ENCODE measurements at regions not wholly inside any gene's neighbourhood (a gene's known extent, or its start where the extent isn't known, plus 50 kb on each side); places are given as distances from the start of the nearest gene placed in this dataset.

GRCh38 chr3:80994767-80995166, 766.7 kb downstream of the GBE1 start:
- TF ChIP-seq, protein P1, sequence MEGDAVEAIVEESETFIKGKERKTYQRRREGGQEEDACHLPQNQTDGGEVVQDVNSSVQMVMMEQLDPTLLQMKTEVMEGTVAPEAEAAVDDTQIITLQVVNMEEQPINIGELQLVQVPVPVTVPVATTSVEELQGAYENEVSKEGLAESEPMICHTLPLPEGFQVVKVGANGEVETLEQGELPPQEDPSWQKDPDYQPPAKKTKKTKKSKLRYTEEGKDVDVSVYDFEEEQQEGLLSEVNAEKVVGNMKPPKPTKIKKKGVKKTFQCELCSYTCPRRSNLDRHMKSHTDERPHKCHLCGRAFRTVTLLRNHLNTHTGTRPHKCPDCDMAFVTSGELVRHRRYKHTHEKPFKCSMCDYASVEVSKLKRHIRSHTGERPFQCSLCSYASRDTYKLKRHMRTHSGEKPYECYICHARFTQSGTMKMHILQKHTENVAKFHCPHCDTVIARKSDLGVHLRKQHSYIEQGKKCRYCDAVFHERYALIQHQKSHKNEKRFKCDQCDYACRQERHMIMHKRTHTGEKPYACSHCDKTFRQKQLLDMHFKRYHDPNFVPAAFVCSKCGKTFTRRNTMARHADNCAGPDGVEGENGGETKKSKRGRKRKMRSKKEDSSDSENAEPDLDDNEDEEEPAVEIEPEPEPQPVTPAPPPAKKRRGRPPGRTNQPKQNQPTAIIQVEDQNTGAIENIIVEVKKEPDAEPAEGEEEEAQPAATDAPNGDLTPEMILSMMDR (IDR thresholded peaks at IDR 0.05; ENCODE audit: insufficient read depth, low read length, severe bottlenecking) = no peak
- DNase-seq (ENCODE audit: low read depth) = no peak
- H3K4me3 ChIP-seq (ENCODE audit: low read depth, low read length) = no peak overlapping the region
- no peak for FAIRE-seq
- H3K36me3 ChIP-seq (ENCODE audit: control insufficient read depth, insufficient read depth, low read length) = no peaks in the 10 kb centered on the region
- no peaks in the 10 kb centered on the region for H3K27me3 ChIP-seq (ENCODE audit: control insufficient read depth, insufficient read depth, low read length)

- Histone ChIP-seq H3K36me3 (ENCODE audit: control insufficient read depth, insufficient read depth, low read length) (no peaks in the 10 kb centered on the region), H3K4me3 (ENCODE audit: low read depth, low read length) (no peak overlapping the region), H3K27me3 (ENCODE audit: control insufficient read depth, insufficient read depth, low read length) (no peaks in the 10 kb centered on the region)
- DNase-seq (ENCODE audit: low read depth) = peak; percentile 3
- TF ChIP-seq, protein P1 (IDR thresholded peaks at IDR 0.05; ENCODE audit: insufficient read depth, low read length, severe bottlenecking) = no peak
- FAIRE-seq = no peak
Measured at GRCh38 chr3:80994085-80994665, 767.3 kb downstream of the GBE1 start.

DNA sequence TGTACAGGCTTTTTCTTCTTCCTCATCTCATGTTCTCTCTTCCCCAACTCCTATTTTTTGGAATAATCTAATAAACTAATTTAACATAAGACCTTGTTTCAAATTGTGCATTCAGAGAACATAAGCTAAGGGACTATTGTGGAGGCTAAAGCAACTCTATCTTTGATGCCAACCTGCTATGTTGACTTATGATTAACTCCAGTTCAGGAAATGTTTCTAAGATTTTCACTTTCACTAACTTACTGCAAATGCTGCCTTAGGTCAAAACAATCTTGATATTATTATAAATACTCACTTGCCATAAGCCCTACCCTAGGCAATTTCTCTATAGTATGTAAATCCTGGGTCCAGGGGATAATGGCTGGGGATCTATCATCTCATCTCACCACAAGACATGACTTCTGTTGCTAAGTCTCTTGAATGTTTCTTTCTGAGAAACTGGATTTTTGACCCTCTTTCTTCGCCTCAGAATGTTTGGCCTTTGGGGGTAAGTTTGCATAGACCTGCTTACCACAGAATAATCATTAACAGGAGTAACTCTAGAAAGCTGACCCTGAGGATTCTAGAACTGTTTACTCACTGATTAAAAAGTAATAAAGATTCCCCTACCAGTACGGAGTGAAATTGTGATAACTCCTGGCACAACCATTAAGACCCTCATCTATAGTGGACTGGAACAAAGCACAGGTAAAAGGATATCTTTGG, 768.1 kb downstream of the GBE1 start:
- FAIRE-seq (no peak), DNase-seq (ENCODE audit: low read depth) (no peak)
- H3K4me3 ChIP-seq (ENCODE audit: low read depth, low read length) = no peak overlapping the region

GRCh38 chr3:80983753-80984152, 777.7 kb downstream of the GBE1 start:
- Histone ChIP-seq H3K27me3 (ENCODE audit: control insufficient read depth, insufficient read depth, low read length) (no peaks in the 10 kb centered on the region), H3K36me3 (ENCODE audit: control insufficient read depth, insufficient read depth, low read length) (no peaks in the 10 kb centered on the region), H3K4me3 (ENCODE audit: low read depth, low read length) (no peak overlapping the region)
- FAIRE-seq = no peak
- TF ChIP-seq, protein P1 (IDR thresholded peaks at IDR 0.05; ENCODE audit: insufficient read depth, low read length, severe bottlenecking) = no peak
- DNase-seq (ENCODE audit: low read depth) = no peak

More for the DNA sequence above, 768.1 kb downstream of the GBE1 start:
- no peaks in the 10 kb centered on the region for H3K36me3 ChIP-seq (ENCODE audit: control insufficient read depth, insufficient read depth, low read length)
- no peaks in the 10 kb centered on the region for H3K27me3 ChIP-seq (ENCODE audit: control insufficient read depth, insufficient read depth, low read length)
- TF ChIP-seq, protein P1 (IDR thresholded peaks at IDR 0.05; ENCODE audit: insufficient read depth, low read length, severe bottlenecking) = no peak

DNA sequence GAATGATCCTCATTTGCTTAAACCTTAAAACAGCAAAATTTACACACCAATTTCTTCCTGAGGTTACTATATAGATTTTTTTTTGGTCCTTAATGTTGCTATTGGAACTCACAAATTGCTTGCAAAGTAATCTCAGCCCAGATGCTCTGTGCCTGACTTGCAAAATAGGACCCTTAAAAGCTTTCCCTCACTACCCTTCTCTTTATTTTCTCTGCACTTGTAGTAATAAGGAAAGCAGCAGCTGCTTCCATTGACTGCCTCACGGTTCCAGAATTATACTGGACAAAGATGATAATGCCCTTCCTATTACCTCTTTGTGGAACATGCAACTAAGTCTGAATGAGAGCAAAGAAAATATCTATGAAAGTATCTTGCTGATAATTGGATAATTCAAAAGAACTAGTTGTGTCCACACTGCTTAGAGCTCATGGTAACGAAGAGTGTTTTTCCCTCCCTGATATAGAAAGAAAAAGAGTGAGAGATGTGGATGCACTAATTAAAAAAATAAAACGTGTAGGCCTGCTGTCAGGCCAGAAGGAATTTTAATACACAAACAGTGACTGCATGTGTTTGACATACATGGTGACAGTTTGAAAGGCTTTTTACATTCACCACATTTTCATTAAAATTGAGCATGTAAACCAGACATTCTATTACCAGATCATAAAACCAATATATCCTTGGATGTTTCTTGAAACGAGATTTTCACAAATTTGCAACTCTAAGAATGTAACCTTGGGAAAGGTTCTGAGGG, 783.1 kb downstream of the GBE1 start:
- DNase-seq (ENCODE audit: low read depth) = no peak
- FAIRE-seq = no peak
- Histone ChIP-seq H3K27me3 (ENCODE audit: control insufficient read depth, insufficient read depth, low read length) (no peaks in the 10 kb centered on the region), H3K4me3 (ENCODE audit: low read depth, low read length) (no peak overlapping the region), H3K36me3 (ENCODE audit: control insufficient read depth, insufficient read depth, low read length) (no peaks in the 10 kb centered on the region)
- TF ChIP-seq, protein P1 (IDR thresholded peaks at IDR 0.05; ENCODE audit: insufficient read depth, low read length, severe bottlenecking) = no peak

Data from bronchial epithelial cell (primary cell).